Caki2 (cell line): ENCODE measurements at regions not wholly inside any gene's neighbourhood (a gene's known extent, or its start where the extent isn't known, plus 50 kb on each side); places are given as distances from the start of the nearest gene placed in this dataset.
"Not testable (repeated sequence)": the region's sequence is repeated elsewhere in the genome, so short reads cannot be mapped to it uniquely, and the experiment has no call there.

Experiments
- DNase-seq: peaks from one replicate; pipeline ENCODE4 v3.0.0-alpha.2; 2015; ENCODE audit warnings: low read depth
- in situ Hi-C: cut with HindIII; loops from 2 replicates; pipeline ENCODE4 v1.10.0; 2016; ENCODE audit warnings: low sequenced_read_pairs, low pct_unique_long_range_greater_than_20kb, mixed read lengths

DNA sequence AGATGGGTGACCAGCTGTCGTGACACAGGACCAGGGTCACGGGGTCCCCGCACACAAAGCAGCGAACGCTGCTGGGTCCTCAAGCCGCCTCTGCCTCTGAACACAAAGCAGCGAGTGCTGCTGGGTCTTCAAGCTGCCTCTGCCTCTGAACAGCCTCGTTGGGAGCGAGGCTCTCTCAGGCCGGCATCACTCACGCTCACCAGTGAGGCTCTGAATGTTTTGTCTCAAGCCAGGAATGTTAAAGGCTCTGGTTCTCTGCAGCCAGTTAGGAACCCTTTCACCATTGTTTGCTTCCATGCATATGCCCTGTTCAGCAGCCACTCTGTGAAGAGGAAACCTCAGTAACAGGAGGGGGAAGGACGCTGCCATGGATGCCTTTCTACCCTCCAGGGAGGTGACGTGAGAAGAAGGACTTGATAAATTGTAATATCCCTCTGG, 82.7 kb upstream of the TAF11L2 start:
- in situ Hi-C loops: no loop called here
- DNase-seq: no peak

DNA sequence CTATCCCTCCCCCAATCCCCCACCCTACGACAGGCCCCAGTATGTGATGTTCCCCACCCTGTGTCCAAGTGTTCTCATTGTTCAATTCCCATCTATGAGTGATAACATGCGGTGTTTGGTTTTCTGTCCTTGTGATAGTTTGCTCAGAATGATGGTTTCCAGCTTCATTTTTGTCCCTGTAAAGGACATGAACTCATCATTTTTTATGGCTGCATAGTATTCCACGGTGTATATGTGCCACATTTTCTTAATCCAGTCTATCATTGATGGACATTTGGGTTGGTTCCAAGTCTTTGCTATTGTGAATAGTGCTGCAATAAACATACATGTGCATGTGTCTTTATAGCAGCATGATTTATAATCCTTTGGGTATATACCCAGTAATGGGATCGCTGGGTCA, 81.7 kb upstream of the TAF11L2 start:
- in situ Hi-C loops, DNase-seq: not testable (repeated sequence)

DNA sequence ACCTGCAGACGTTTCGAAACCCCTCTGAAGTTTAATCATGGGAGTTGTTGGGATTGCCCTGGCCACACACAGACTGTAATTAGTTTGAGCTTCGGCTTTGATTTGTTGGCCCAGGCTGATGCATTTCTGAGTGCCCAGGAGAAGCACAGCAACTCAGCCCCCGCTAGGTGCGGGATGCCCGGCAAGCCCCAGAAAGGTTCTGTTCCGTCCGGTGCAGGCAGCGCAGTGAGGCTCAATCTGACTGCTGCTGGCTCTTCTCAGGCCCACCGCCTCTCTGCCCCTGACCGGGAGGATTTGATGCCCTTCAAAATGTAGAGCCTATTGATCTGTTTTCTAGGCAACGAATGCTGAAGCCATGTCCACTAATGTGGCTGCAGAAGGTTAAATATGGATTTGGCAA, 73.4 kb upstream of the TAF11L2 start:
- DNase-seq: no peak
- in situ Hi-C loops: no loop called here

DNA sequence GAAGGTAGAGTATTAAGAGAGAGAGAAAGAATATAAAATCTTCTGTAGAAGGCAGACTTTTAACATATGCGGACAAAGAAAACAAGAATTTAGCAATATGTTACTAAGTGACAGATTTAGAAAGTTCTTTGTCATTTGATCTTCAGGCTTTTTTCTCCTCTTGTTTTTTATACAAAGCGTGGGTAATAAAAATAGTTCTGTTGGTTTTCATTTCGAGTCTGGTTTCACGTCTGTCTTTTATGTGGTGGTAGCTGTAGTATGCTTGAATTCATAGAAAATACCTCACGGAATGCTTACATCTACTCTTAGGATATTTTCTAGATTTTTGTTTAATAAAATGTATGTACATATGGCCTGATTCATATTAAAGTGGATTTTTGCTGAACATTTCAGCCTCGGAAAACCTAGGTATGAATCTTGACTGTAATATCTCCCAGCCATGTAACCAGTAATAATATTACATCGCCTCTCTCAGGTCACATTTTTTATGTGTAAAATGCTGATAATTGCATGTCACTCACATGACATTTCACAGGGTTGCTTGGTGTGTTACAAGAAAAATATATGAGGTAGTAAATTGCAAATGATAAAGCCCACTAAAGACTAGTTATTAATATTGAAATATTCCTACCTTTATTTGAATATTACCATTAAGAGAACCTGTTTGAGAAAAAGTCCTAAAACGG, 72.5 kb upstream of the TAF11L2 start:
- in situ Hi-C loops: no loop called here
- no peak for DNase-seq

DNA sequence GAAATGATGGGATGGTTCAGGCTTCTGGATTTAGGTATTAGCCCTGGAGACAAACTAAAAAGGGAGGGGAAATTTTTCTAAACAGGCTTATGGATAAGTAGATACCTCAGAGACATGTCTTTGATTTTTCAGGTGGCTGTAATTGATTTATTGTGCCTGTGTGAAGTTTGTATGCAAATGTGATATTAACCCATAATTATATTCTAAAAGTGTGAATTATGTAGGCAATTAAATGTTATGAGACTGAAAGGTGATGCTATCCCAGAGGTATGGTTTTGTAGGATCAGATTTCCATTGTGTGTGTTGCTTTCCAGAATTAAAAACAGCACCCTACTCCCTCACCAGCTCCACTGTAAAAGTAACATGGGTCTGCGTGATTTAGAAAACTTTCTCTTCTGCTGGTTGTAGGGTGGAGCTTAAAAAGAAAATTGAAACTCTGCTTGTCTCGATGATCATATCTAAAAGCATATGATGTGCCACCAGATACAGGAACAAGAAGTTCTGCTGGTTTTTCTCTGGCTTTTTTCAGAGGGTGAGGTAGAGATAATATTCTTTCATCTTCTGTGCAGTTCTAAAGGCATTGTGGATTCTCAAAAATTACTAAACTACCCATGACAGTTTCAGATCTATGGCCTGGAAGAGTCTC, 71.8 kb upstream of the TAF11L2 start:
- DNase-seq: no peak
- in situ Hi-C loops: no loop called here

DNA sequence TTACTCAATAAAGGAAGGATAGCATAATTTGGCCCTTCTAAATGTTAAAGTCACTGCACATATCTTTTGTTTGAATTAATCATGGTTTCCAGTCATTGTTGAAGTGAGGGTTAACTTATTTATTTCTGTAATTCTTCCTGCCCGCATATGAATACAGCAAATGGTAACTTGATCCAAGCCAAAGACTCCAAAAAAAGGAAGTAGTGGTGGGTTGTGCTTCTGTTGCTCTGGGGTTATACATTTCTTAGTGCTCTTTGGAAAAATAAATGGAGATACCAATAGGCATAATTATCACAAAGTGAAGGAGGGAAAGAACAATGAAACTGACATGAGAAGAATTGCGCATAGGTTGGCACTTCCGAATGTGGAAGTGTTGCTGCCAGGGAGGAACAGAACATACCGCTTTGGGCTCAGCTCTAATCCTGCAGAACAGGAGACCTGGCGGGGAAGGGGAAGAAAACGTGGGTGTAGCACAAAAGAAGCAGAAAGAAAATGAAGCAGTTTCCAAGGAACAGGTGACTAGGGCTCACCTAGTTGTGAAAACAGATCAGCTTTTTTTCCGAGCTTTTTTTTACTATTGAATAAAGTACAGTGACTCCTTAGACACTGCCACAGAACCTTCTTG, 69.7 kb upstream of the TAF11L2 start:
- no peak for DNase-seq
- in situ Hi-C loops: no loop called here

DNA sequence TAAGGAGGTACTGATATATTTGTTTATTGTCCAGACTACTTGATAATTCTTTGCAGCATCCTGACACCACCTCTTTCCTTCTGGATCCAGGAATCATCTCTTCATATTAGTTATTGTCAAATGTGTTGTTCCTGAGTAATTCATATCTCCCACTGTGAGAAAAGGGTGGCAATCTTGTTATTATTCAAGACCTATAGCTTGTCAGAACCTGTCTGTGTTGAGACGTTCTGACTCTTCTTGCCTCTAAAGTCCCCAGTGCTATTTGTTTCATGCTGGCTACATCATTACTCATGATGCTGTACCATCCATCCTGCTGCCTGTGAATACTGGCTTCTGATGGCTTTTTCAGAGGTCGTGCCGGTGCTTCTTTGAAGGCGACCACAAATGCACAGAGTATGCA, 68.7 kb upstream of the TAF11L2 start:
- in situ Hi-C loops: no loop called here
- DNase-seq: no peak

DNA sequence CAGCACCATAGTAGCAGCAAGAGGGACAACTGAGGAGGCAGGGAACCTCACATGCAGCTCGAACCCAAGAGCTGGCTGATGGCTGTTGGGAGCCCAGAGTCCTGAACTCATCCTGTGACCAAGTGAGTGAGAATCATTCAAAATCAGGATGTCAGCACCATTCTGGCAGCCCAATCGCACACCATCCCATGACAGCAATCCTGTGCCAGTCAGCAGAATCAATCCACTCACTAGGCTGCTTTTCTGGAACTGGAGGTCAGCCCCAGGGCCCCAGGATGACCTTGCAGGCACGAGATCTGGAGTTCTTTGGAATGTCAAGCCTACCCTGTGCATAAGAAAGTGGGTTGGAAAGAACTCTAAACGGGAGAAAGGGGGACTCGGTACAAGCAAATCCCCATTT, 67.8 kb upstream of the TAF11L2 start:
- no peak for DNase-seq
- in situ Hi-C loops: no loop called here

DNA sequence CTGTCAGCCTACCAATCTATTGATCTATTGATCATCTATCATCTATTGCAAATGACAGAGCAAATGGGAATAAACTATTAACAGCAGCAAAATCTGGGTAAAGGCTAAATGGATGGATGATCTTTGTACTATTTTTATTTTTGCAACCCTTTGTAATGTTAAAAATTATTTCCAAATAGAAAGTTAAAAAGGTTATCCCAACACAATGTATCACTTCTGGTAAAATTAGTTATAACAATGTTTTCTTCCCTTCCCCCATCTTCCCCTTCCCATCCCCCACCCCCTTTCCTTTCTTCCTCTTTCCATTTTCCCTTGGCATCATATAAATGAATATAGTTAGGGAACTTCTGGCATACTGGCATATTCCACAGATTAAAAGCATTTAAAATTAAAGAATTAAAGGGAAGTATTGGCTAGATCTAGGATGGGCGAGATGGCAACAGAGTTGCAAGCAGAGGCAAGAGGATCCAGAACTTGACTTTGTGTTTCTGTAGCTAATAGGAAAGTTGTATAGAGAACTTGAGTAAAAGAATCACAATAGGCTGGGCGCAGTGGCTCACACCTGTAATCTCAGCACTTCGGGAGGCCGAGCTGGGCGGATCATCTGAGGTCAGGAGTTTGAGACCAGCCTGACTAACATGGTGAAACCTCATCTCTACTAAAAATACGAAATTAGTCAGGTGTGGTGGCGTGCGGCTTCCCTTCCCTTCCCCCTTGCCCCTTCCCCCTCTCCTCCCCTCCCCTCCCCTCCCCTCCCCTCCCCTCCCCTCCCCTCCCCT, 66.6 kb upstream of the TAF11L2 start:
- no peak for DNase-seq
- in situ Hi-C loops: no loop called here

DNA sequence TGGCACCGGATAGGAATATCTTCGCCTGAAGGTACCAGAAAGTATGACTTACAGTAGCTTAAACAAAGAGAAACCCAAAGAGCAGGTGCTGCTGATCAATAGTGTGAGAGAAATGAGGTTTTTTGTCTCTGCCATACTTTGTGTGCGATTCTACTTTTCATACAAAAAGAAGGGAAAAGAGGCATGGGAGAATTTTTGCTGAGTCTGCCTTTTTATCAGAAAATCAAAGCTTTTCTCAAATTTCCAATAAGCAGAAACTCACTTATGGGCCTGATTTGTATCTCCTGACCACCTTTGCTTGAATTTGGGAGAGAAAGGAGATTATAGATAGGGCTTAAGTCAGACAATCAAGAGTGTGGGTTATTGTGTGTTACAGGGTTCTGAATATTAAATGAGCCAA, 65.5 kb upstream of the TAF11L2 start:
- in situ Hi-C loops: no loop called here
- no peak for DNase-seq

DNA sequence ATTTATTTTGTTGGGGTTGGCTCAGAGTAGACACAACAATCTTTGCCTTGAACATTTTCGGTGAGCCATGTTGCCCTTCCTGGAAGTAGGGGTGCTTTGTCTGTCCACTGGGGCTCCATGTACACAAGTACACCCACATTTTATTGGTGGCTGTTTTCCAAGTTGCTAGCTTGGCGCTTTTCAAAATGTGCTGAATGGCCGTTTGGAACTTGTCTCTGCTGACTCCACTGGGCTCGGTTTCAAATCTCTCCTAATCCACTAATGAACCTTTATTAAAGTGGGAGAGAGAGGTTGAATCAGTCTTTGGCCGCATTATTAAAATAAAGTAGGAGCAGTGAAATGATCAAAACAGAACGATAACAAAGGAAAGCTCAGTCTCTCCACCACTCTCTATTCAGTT, 64.6 kb upstream of the TAF11L2 start:
- in situ Hi-C loops: no loop called here
- DNase-seq: no peak

DNA sequence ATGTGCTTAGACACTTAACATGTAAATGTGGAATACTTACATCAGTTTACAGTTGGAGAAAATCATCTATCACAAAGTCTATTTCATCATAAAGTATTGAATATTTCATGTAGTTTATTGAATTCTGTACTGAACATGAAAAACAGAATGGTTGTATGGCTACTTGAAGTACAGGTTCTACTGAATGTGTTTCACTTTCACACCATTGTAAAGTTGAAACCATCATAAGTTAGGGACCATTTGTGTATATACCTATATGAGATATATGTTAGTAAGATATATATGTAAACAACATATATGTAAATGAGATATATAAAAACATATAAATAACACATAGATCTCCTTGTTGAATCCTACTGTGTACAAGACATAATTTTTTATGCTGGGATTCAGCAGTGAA, 63.0 kb upstream of the TAF11L2 start:
- DNase-seq: no peak
- in situ Hi-C loops: no loop called here

DNA sequence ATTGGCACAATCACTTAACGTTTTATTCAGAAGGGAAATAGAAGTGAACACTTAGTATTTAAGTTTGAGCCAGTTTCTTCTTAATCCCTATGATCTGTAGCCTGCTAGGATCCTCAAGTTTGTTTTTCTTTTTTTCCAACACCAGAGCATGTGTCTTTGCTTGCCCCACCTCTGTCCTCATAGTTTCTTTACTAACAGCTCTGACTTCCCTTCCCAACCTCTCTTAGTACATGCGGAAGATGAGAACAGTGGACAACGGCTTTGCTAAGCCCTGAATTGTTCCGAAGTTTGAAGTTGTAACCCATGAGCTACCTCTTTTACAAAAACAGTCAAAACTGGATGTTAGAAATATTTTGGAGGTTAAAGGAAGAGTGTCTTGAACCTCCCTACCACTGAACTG, 61.7 kb upstream of the TAF11L2 start:
- in situ Hi-C loops: no loop called here
- no peak for DNase-seq

DNA sequence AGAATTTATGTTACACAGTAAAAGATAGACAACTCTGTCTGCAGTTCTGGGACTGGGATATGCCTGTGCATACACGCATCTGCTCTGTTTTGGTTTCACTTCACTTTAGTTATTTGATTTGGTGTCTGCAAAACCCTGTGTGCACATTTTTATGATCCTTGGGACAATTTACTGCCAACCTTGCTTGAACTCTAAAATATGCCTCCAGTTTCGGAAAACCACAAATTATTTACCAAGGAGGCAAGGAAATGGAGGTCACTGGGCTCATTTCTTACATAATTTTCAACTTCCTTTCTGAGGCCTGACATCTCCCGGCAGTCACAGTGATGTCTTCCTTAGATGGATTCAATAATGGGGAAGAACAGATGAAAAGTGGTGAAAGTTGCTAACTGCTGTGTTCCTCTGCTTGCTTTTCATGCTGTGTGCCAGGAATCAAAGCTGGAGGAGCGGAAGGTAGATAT, 61.2 kb upstream of the TAF11L2 start:
- in situ Hi-C loops: no loop called here
- no peak for DNase-seq

DNA sequence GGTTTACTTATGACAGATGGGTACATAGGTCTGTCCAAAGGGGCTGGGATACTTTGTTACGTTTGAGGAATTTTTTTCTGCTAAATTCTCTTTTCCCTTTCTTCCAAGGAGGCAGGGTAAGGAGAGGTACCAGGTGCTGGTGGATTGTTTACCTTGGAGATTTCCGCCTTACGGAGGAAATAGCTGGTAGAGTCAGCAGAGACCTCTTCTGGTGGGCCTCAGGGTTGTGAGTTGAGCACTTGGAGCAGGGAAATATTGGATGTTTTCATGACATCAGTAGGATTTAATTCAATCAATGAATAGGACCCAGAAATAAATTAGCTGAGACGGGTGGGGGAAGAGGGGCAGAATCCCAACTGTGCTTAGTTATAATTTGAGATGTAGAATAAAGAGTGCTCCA, 60.0 kb upstream of the TAF11L2 start:
- no peak for DNase-seq
- in situ Hi-C loops: no loop called here

DNA sequence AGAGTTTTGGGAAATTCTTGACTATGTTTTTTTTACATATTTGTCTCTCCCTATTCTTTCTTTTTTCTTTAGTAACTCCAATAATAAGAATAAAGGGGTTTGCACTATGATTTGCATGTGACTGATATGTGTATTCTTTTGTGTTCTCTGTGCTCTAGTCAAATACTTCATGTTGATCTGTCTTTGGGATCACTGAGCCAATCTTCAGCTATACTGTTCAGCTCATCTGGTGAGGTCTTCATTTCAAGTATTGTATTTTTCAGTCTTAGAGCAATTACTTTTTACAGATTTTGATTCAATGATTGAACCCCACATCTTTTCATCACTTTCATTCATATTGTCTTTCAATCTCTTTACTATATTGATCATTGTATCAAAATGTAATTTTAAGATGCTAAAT, 58.1 kb upstream of the TAF11L2 start:
- in situ Hi-C loops: no loop called here
- DNase-seq: no peak

DNA sequence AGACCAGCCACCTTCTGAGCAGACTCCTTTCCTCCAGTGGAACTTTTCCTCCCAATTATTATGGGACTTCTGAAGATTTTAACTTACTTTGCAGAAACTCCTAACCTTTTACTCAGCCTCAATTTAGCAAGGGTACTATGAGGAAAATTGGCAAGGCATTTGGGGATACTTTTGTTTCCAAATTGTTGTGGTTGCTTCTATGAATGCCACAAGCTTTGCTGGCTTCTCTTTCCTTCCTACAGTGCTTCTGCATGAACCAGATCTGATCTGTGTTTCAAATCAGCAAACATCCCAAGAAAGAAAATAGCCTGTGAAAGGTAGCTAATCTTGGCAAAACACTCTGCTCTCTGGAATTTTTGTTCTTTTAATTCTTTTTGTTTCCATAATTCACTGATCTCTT, 57.3 kb upstream of the TAF11L2 start:
- DNase-seq: no peak
- in situ Hi-C loops: no loop called here

DNA sequence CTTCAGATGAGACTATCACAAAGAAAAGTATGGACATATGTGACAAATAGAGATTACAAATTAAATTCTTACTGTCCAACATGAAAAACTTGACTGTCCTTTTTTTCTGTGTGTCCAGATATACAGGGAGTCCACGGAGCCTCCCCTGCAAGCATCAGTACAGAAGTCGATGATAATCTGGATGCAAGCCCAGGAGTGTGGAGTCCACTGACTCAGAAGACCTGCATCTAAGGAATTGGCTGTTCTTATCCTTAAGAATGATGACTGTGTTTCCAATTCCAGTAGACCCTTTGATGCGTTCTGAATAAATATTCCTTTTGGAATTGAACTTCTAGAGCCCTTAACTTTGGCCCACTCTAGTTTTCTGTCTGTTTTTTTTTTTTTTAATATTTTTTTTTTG, 56.7 kb upstream of the TAF11L2 start:
- DNase-seq: no peak
- in situ Hi-C loops: no loop called here
